ENCODE measurements at regions not wholly inside any gene's neighbourhood (a gene's known extent, or its start where the extent isn't known, plus 50 kb on each side); places are given as distances from the start of the nearest gene placed in this dataset.
"Not testable (repeated sequence)": the region's sequence is repeated elsewhere in the genome, so short reads cannot be mapped to it uniquely, and the experiment has no call there.

- not testable (repeated sequence) for H3K36me3 ChIP-seq (ENCODE audit: insufficient read depth, low read length); H2AFZ ChIP-seq (ENCODE audit: low read depth, low read length)
Observed at GRCh38 chr12:30156833-30157232, 373.1 kb upstream of the TMTC1 start.

GRCh38 chr12:30155001-30155730, 371.4 kb upstream of the TMTC1 start:
- no peak overlapping the region for H2AFZ ChIP-seq (ENCODE audit: low read depth, low read length)
- H3K4me3 ChIP-seq (ENCODE audit: low read length): no peak overlapping the region
- H3K9me3 ChIP-seq (ENCODE audit: low read length): no peaks in the 10 kb centered on the region
- no peaks in the 10 kb centered on the region for H3K4me1 ChIP-seq (ENCODE audit: insufficient read depth, low read length)
- no peaks in the 10 kb centered on the region for H3K36me3 ChIP-seq (ENCODE audit: insufficient read depth, low read length)
- no peaks in the 10 kb centered on the region for H3K27me3 ChIP-seq (ENCODE audit: insufficient read depth, low read length)

More at GRCh38 chr12:30156833-30157232, 373.1 kb upstream of the TMTC1 start:
- H3K9me3 ChIP-seq (ENCODE audit: low read length); H3K4me3 ChIP-seq (ENCODE audit: low read length); H3K27me3 ChIP-seq (ENCODE audit: insufficient read depth, low read length); H3K4me1 ChIP-seq (ENCODE audit: insufficient read depth, low read length): not testable (repeated sequence)

GRCh38 chr12:30153981-30154380, 370.2 kb upstream of the TMTC1 start:
- Histone ChIP-seq H3K4me1 (ENCODE audit: insufficient read depth, low read length) (no peaks in the 10 kb centered on the region), H3K4me3 (ENCODE audit: low read length) (no peak overlapping the region), H3K27me3 (ENCODE audit: insufficient read depth, low read length) (no peaks in the 10 kb centered on the region), H3K36me3 (ENCODE audit: insufficient read depth, low read length) (no peaks in the 10 kb centered on the region), H2AFZ (ENCODE audit: low read depth, low read length) (no peak overlapping the region), H3K9me3 (ENCODE audit: low read length) (no peaks in the 10 kb centered on the region)

GRCh38 chr12:30152705-30153104, 369.0 kb upstream of the TMTC1 start:
- no peak overlapping the region for H3K4me3 ChIP-seq (ENCODE audit: low read length)
- H3K27me3 ChIP-seq (ENCODE audit: insufficient read depth, low read length): no peaks in the 10 kb centered on the region
- no peaks in the 10 kb centered on the region for H3K4me1 ChIP-seq (ENCODE audit: insufficient read depth, low read length)
- H3K36me3 ChIP-seq (ENCODE audit: insufficient read depth, low read length): no peaks in the 10 kb centered on the region
- no peak overlapping the region for H2AFZ ChIP-seq (ENCODE audit: low read depth, low read length)
- no peaks in the 10 kb centered on the region for H3K9me3 ChIP-seq (ENCODE audit: low read length)

- Histone ChIP-seq H2AFZ (ENCODE audit: low read depth, low read length) (no peak overlapping the region), H3K4me3 (ENCODE audit: low read length) (no peak overlapping the region), H3K27me3 (ENCODE audit: insufficient read depth, low read length) (no peaks in the 10 kb centered on the region), H3K4me1 (ENCODE audit: insufficient read depth, low read length) (no peaks in the 10 kb centered on the region), H3K9me3 (ENCODE audit: low read length) (no peaks in the 10 kb centered on the region), H3K36me3 (ENCODE audit: insufficient read depth, low read length) (no peaks in the 10 kb centered on the region)
Observed at GRCh38 chr12:30151831-30152230, 368.1 kb upstream of the TMTC1 start.

GRCh38 chr12:30146561-30146960, 362.8 kb upstream of the TMTC1 start:
- Histone ChIP-seq H2AFZ (ENCODE audit: low read depth, low read length) (no peak overlapping the region), H3K4me1 (ENCODE audit: insufficient read depth, low read length) (peaks cover 15% of the 10 kb centered on the region), H3K4me3 (ENCODE audit: low read length) (no peak overlapping the region), H3K36me3 (ENCODE audit: insufficient read depth, low read length) (no peaks in the 10 kb centered on the region), H3K9me3 (ENCODE audit: low read length) (no peaks in the 10 kb centered on the region), H3K27me3 (ENCODE audit: insufficient read depth, low read length) (no peaks in the 10 kb centered on the region)

- no peak overlapping the region for H2AFZ ChIP-seq (ENCODE audit: low read depth, low read length)
- H3K27me3 ChIP-seq (ENCODE audit: insufficient read depth, low read length): no peaks in the 10 kb centered on the region
- no peaks in the 10 kb centered on the region for H3K36me3 ChIP-seq (ENCODE audit: insufficient read depth, low read length)
Observed at GRCh38 chr12:30145684-30146032, 361.9 kb upstream of the TMTC1 start.

DNA sequence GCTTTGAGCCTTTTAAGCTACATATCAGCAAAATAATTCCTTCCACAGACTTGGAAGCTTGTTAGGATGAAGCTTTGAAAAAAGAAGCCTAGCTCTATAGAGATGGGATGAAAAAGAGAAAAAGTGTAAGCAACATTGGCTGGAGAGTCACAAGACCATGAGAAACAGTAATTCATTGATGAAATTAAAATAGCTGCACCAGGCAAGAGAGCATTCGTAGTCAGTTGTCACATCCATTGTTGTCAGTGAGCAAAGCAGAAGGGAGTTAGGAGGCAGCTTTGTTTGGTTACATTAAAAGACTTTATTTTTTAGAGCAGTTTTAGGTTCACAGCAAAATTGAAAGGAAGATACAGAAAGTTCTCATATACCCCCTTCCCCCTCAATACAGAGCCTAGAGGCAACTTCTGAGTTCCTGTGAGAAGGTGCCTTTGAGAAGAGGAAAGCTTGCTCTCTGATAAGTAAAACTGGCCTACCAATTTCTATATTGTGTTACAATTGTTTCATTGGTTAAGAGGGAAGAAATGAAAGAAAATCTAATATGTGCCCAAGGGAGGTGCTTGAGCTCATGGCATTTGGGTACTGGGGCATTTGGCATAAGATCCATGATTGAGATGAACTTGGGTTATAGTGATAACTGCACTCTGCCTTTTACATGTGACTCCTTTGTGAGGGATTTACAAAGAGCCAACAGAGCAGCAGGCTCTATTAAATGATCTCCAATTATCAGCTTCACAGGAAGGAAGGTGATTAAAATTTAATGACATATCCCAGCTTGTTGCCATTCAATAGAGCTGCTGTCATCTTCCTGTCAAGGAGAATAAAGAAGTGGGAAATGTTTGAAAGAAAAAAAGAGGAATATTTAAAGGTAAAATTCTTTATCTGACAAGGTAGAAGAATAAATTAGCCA, 361.3 kb upstream of the TMTC1 start:
- Histone ChIP-seq H2AFZ (ENCODE audit: low read depth, low read length) (peak overlapping the region; percentile 37), H3K9me3 (ENCODE audit: low read length) (peaks cover under 1% of the 10 kb centered on the region), H3K4me1 (ENCODE audit: insufficient read depth, low read length) (peaks cover 15% of the 10 kb centered on the region), H3K27me3 (ENCODE audit: insufficient read depth, low read length) (no peaks in the 10 kb centered on the region), H3K4me3 (ENCODE audit: low read length) (no peak overlapping the region), H3K36me3 (ENCODE audit: insufficient read depth, low read length) (no peaks in the 10 kb centered on the region)

More at GRCh38 chr12:30145684-30146032, 361.9 kb upstream of the TMTC1 start:
- Histone ChIP-seq H3K4me1 (ENCODE audit: insufficient read depth, low read length) (peaks cover 15% of the 10 kb centered on the region), H3K9me3 (ENCODE audit: low read length) (no peaks in the 10 kb centered on the region), H3K4me3 (ENCODE audit: low read length) (no peak overlapping the region)

DNA sequence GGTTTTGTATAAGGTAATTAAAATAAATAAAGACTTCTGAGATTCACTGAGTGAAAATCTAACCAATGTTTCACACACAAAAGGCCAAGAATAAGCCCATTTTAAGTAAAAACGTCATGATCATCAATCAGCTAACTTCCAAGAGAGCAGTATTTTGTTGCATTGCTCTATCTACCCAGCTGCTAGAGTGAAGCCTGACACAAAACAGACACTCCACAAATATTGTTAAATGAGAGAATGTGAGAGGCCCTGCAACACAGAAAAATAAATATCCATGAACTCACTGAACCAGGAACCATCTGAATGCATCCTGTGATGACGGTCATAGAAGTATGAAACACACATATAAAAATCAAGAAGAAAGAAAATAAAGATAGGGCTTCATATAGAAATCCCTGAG, 358.6 kb upstream of the TMTC1 start:
- Histone ChIP-seq H3K4me1 (ENCODE audit: insufficient read depth, low read length) (peaks cover 15% of the 10 kb centered on the region), H3K27me3 (ENCODE audit: insufficient read depth, low read length) (no peaks in the 10 kb centered on the region), H3K36me3 (ENCODE audit: insufficient read depth, low read length) (no peaks in the 10 kb centered on the region), H3K4me3 (ENCODE audit: low read length) (no peak overlapping the region), H3K9me3 (ENCODE audit: low read length) (peaks cover 3% of the 10 kb centered on the region), H2AFZ (ENCODE audit: low read depth, low read length) (no peak overlapping the region)

DNA sequence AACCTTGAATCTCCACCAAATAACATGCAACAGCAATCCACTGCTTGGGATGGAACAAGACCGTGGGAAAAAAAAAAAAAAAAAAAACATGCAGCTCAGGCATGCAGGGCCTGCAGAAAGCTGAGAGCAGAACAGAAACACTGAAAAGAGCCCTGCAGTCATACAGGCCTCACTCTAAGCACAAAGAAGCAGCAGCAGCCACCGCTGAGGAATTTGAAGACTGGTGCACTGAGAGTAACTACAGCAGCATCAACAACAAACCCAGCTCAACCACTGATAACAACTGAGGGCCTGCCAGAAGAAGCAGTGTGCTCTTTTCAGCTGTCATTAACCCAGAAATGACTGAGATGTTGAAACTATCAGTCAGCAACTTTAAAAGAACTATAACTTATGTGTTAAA, 354.7 kb upstream of the TMTC1 start:
- no peaks in the 10 kb centered on the region for H3K4me1 ChIP-seq (ENCODE audit: insufficient read depth, low read length)
- no peaks in the 10 kb centered on the region for H3K36me3 ChIP-seq (ENCODE audit: insufficient read depth, low read length)
- no peak overlapping the region for H2AFZ ChIP-seq (ENCODE audit: low read depth, low read length)
- H3K27me3 ChIP-seq (ENCODE audit: insufficient read depth, low read length): no peaks in the 10 kb centered on the region
- no peak overlapping the region for H3K4me3 ChIP-seq (ENCODE audit: low read length)
- peaks cover 3% of the 10 kb centered on the region for H3K9me3 ChIP-seq (ENCODE audit: low read length)

- Histone ChIP-seq H3K27me3 (ENCODE audit: insufficient read depth, low read length) (no peaks in the 10 kb centered on the region), H3K4me1 (ENCODE audit: insufficient read depth, low read length) (no peaks in the 10 kb centered on the region)
Observed at GRCh38 chr12:30136696-30137095, 353.0 kb upstream of the TMTC1 start.

DNA sequence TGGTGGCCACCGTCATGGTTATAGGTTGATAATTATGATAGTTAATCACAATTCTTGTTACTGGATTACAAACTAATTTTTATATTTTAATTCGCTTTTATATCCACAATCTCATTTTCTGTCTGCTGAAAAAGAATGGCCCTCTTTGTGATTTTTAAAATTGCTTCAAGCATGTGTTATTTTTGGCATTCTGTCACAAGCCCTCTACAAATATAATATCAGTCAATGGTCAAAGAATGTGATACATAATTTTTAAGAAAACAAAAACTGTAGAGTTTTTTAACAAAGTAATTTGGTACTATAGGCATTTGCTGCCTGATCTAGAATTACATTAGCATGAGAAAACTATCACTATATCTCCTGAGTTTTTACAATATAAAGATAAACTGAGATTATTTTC, 352.0 kb upstream of the TMTC1 start:
- no peak overlapping the region for H3K4me3 ChIP-seq (ENCODE audit: low read length)
- no peaks in the 10 kb centered on the region for H3K36me3 ChIP-seq (ENCODE audit: insufficient read depth, low read length)
- H3K4me1 ChIP-seq (ENCODE audit: insufficient read depth, low read length): no peaks in the 10 kb centered on the region
- peaks cover 3% of the 10 kb centered on the region for H3K9me3 ChIP-seq (ENCODE audit: low read length)
- no peak overlapping the region for H2AFZ ChIP-seq (ENCODE audit: low read depth, low read length)
- H3K27me3 ChIP-seq (ENCODE audit: insufficient read depth, low read length): no peaks in the 10 kb centered on the region

More at GRCh38 chr12:30136696-30137095, 353.0 kb upstream of the TMTC1 start:
- Histone ChIP-seq H3K9me3 (ENCODE audit: low read length) (peaks cover 3% of the 10 kb centered on the region), H2AFZ (ENCODE audit: low read depth, low read length) (no peak overlapping the region), H3K36me3 (ENCODE audit: insufficient read depth, low read length) (no peaks in the 10 kb centered on the region), H3K4me3 (ENCODE audit: low read length) (no peak overlapping the region)

GRCh38 chr12:30134229-30134628, 350.5 kb upstream of the TMTC1 start:
- Histone ChIP-seq H3K9me3 (ENCODE audit: low read length) (no peaks in the 10 kb centered on the region), H2AFZ (ENCODE audit: low read depth, low read length) (no peak overlapping the region), H3K27me3 (ENCODE audit: insufficient read depth, low read length) (no peaks in the 10 kb centered on the region), H3K36me3 (ENCODE audit: insufficient read depth, low read length) (no peaks in the 10 kb centered on the region), H3K4me3 (ENCODE audit: low read length) (no peak overlapping the region), H3K4me1 (ENCODE audit: insufficient read depth, low read length) (no peaks in the 10 kb centered on the region)
